ENCODE measurements at regions not wholly inside any gene's neighbourhood (a gene's known extent, or its start where the extent isn't known, plus 50 kb on each side); places are given as distances from the start of the nearest gene placed in this dataset.
"Not testable (repeated sequence)": the region's sequence is repeated elsewhere in the genome, so short reads cannot be mapped to it uniquely, and the experiment has no call there.

DNA sequence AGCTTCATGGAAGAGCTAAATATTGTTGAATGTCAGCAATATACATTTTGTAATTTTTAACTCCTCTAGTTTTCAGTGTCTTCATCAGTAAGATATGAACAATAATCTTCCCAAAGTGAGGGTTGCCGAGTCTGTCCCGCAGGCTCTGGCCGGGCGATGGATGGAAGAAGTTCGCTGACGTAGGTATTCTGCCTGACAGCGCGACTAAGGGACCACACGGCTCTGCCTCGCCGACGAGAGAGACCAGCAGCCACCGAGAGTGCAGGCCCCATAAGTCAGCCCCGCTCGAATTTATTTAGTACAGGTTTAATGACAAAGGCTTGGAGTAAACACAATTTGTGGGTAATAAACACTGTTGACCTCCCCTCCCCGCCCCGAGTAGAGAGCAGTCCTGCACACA, 427.4 kb upstream of the NECTIN3 start:
- no peak for DNase-seq (ENCODE audit: low spot score)
- no peak for ATAC-seq

DNA sequence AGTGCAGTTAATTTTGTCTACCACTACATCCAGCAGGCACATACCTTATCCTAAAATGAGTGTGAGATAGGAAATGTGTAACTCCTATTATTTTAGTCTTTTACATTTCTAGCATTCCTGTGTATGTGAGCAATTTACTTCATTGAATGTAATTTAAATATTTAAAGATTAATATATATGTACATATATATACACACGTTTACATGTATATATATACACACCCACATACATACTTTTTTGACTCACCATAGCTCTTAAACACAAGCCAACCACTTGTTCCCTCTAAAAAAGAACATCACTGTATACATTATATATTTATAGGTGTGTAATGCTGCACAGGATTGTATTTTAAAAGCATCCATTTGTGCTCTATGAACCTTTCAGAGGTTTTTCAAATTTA, 425.6 kb upstream of the NECTIN3 start:
- DNase-seq (ENCODE audit: low spot score) (no peak), ATAC-seq (no peak)

DNA sequence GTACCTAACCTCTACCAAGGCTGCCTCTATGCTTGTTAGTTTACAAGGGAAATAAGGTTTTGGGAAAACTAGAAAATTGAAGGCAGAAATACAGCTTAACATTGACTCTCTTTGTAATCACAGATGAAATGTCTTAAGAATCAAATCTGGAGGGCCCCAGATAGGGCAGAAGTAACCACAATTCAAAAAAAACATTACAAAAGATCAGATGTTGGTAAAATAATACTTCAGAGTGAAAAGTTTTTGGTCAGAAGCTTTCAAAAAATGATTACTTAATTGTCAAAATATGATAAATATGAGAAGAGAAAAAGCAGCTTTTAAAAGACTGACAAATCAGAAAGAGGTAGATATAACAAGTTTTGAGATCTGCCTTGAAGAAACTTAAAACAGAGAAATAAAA, 425.1 kb upstream of the NECTIN3 start:
- no peak for ATAC-seq
- no peak for DNase-seq (ENCODE audit: low spot score)

DNA sequence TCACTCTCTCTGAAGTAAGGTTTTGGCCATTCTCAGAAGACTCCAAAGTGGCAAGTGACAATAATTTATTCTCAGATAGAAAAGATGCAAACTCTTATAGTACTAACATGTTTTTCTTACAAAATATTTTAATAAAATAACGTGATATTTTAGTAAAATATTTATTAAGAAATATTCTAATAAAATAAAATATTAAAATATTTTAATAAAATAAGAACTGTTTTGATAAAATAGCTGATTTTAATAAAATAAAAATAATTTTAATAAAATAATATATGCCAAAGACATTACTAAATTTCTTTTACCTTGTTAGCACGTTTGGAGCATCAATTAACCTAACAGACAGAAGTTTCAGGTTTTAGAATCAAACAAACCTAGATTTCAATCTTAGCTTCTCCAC, 424.0 kb upstream of the NECTIN3 start:
- ATAC-seq (no peak), DNase-seq (ENCODE audit: low spot score) (no peak)

DNA sequence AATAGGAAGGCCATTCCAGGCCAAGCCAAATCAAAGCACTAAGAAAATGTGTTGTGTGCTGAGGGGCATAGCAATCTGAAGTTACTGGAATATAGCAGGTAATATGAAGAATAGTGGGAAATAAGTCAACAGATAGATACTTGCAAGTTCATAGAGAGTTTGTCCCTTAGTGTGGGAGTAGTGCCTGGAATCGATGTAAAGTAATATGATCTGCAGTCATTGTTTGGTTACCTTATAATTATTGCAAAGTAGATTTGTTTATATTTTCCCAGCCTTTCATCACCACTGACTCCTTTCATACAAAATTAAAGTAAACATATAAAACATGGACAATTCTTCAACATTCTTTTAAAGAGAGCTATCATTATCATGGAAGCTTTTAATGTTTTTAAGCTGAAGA, 420.9 kb upstream of the NECTIN3 start:
- no peak for DNase-seq (ENCODE audit: low spot score)
- ATAC-seq: no peak

DNA sequence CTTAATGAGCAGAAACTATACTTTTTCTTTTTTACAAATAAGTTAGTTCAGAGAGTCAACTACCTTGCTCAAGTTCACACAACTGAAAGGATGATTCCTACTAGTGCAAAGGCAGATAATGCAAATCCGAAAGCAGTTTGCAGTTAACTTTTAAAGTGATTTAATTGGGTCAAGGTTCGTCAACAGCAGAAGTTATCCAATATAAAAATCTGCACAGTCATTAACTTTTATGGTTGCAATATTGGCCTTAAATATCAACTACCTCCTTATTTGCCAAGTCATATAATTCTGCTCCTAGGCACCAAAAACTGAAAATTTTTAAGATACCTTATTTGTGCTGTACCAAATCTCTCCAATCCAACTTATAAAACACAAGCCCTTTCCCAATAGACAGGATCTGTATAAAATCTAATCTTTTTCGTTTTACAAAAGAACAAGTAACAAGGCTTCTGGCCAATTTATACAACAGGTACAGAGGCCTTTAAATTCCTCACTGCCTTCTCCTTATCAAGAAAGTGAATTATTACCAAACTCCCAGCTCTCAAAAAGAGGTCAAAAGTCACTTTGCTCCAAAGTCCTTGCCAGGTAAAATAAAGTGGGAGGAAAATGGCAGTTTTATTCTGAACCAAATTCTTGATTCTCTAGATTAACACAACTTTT, 416.6 kb upstream of the NECTIN3 start:
- peak; percentile 88 for ATAC-seq
- no peak for DNase-seq (ENCODE audit: low spot score)

DNA sequence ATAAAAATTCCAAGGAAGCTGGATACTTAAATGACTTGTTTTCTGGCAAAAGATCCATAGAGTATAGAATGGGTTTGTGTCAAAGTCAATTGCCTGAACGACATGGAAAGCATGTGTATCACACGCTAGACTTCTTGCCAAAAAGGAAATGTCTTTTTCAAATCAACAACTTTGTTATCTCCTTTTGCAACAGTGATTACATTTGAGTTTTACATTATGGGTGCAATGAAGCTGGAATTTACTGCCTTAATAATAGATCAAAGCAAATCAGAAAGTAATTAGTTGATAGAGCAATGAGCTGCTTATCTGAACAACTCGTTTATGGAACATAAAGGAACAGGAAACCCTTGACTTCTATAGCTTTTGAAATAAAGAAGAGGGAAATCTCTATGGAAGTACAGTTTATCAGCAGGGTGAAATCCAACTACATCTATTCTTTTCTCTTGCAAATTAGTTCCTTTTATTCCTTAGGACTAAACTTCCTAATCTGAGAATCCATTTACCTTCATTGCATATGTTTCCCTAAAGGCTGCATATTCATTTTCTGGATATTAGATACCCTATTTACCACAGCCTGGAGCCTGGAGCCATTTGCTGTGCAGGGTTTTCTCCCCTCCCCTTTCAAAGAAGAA, 415.1 kb upstream of the NECTIN3 start:
- DNase-seq (ENCODE audit: low spot score) (no peak), ATAC-seq (no peak)

DNA sequence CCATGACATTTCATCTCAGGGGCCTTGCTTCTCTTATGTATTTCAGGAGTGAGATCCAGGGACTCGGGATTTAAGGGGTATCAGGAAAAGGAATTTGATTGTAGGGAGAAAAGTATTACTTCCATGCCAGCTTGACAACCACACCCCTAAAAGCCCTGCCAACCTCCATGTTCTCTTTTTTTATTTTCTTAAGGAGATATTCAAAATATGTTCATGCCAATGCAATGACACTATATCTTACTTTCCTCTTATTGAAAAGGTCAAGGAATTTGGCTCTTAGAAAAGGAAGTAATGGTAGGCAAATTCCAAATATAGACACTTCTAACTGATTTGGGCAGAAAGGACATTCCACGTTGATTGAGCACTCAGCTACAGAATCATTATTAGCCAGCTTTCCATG, 407.5 kb upstream of the NECTIN3 start:
- no peak for DNase-seq (ENCODE audit: low spot score)
- no peak for ATAC-seq

DNA sequence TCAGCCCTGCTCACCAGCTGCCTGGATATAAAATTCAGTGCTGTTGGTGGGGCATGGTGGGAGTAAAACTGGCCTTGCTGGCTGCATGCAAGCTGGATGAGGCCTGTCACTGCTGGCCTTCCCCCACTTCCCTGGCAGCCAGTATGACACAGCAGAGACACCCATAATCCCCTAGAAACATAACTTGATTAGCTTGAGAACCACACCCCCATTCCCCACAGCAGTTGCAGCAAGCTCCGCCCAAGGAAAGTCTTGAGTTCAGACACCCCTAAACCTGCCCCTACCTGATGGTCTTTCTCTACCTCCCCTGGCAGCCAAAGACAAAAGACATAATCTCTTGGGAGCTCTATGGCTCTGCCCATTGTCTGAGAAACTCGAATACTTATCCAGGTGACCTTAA, 405.1 kb upstream of the NECTIN3 start:
- no peak for ATAC-seq

DNA sequence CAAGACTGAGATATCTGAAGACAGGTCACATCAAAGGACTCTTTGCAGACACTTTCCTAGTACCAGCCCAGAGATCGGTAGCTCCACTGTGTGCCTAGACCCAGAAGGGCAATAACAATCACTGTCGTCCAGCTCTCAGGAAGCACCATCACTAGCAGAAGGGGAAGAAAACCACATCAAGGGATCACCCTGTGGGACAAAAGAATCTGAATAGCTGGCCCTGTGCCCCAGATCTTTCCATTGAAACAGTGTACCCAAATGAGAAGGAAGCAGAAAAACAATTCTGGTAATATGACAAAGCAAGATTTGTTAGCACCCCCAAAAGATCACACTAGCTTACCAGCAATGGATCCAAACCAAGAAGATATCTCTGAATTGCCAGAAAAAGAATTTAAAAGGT, 404.4 kb upstream of the NECTIN3 start:
- DNase-seq (ENCODE audit: low spot score) (no peak), ATAC-seq (no peak)

More for the DNA sequence above, 405.1 kb upstream of the NECTIN3 start:
- DNase-seq (ENCODE audit: low spot score): no peak

DNA sequence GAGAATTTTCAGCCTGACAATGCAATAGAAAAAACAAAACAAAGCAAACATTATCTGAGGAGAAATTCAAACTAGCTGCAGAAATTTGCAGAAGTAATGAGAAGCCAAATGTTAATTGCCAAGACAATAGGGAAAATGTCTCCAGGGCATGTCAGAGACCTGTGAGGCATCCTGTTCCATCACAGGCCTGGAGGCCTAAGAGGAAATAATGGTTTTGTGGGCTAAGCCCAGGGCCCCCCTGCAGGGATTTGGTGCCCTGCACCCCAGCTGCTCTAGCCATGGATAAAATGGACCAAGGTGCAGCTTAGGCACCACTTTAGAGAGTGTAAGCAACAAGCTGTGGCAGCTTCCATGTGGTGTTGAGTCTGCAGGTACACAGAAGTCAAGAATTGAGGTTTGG, 401.2 kb upstream of the NECTIN3 start:
- DNase-seq (ENCODE audit: low spot score) (no peak), ATAC-seq (no peak)

DNA sequence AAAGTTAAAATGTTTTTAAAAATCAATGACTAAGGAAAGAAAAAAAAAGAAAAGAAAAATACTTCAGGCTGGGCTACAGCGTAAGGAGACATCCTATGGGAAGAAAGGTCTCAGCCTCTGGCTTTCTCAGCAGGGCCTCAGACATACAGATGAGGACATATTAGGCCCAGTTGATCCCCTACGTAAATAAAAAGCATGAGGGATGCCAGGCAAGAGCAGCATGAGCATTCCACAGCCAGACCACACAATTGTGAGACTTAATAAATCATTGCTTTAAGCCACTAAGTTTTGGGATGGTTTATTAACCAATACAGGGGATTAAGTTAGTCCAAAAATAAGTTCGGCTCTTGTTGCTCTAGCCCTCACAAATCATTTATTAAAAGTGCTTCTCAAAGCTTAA, 394.1 kb upstream of the NECTIN3 start:
- ATAC-seq (no peak), DNase-seq (ENCODE audit: low spot score) (no peak)

DNA sequence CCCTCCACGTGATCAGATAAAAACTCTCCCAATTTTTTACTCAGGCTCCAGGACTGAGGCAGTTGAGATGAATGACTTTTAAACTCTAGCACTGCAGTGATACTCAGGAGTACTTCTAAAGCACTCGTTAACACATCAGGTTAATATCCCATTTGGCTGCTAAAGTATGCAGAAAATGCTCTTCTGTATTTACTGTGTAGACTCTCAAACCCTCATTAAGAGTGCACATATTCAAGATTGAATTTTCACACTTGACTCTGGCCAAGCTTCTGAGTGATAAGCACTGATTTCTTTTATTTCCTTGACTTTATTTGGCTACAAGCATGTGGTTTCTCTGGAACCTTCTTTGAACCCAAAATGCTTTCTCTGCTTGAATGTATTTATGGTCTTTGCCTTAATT, 392.3 kb upstream of the NECTIN3 start:
- DNase-seq (ENCODE audit: low spot score): no peak
- ATAC-seq: no peak

DNA sequence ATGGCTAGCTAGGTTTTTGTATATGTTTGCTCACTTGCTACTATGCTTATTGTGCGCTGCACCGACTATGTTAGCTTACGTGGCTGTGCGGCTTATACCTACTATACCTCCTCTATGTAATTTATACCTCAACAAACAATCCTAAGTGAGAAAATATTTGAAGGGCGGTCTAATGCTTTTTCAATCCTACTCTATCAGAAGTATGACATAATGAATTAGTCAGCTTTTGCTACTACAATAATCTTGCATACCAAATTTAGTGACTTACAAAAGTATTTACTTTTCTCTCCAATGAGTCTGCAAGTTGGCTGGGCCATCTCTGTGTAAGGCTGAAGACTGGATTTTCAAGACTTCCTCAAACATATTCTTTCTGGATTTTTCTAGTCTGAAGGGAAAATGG, 391.2 kb upstream of the NECTIN3 start:
- DNase-seq (ENCODE audit: low spot score) (no peak), ATAC-seq (no peak)

DNA sequence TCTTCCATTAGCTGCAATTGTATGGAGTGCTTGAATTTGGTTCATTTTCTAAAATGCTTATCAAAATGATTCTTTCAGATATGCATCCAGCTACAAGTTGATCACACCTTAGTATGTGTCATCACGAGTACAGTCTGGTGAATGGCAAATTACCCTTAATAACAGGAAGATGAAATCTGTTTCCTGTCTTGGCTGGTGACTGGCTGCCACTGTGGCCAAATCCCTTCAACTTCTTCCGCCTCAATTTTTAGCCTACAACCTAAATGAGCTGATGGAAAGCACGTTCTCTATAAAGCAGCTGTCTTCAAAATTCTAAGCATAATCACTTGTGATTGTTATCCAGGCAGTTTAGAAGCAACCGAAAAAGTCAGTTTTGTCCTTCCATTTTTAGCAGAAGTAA, 387.1 kb upstream of the NECTIN3 start:
- ATAC-seq (no peak), DNase-seq (ENCODE audit: low spot score) (no peak)

DNA sequence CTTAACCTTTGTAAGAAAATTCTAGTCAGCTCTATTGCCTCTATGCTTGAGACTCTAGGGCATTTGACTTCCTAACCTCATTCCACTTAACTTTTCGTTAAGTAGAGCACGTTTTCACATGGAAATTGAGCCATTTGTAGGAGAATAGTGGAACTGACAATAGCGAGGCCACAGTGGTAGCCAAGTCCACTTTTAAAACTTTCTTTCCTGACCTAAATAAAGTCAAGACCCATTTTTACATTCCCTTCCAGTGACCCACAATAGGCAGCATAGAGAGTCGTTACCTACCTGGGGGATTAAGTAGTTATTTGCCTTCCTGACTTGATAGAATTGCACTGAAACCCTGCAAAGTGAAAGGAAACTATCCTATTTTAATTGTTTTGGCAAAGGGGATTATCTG, 386.0 kb upstream of the NECTIN3 start:
- no peak for ATAC-seq
- DNase-seq (ENCODE audit: low spot score): no peak

DNA sequence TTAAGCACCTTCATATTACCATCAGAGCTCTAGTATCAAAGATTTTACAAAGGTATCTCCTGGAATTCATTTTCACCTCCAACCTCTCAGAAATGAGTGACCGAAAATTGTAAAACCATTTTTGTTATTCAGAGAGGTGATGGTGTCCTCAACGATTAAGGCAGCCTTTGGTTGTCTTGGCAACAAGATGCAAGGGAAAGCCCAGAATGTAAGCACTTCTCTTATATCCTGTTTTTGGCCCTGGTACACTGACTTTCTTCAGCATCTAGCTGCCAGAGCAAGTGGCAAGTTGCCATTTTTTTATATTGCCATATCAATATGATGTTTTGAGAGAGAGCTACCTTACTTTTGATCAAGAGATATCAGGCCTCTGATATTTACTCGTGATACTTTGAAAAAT, 384.9 kb upstream of the NECTIN3 start:
- DNase-seq (ENCODE audit: low spot score) (no peak), ATAC-seq (no peak)

DNA sequence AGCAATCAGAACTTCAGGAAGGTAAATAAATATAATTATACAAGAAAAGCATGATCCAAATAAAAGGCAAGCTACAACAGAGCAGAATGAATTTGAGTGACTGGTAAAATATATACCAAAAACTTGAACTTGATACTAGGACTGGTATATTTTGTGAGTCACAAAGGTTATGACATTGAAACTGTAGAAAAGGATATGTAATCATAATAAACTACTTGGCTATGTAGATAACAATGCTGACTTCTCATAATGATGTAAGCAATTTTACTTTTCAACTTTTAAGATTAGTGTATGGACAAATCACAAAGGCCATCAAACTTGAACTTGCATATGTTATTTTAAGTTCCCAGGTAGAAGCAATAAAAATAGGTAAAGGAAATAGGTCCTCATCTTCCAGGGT, 384.5 kb upstream of the NECTIN3 start:
- DNase-seq (ENCODE audit: low spot score): no peak
- no peak for ATAC-seq

DNA sequence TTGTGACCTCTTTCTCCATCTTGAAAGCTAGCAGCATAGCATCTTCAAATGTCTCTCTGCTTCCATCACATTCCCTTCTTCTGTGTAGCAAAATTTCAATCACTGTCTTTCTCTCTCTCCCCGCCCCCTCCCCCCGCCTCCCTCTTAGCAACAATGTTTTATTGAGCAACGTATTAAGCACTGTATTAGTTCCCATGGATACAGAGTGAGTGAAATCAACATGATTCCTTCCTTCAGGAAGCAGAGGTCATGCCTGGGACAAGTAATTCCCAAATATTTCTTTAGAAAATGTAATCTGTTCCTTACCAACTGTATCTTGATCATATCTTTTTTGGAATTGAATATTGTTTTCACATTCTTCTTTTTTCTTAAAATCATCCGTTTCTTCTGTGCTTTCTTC, 373.7 kb upstream of the NECTIN3 start:
- DNase-seq (ENCODE audit: low spot score): no peak
- no peak for ATAC-seq

DNA sequence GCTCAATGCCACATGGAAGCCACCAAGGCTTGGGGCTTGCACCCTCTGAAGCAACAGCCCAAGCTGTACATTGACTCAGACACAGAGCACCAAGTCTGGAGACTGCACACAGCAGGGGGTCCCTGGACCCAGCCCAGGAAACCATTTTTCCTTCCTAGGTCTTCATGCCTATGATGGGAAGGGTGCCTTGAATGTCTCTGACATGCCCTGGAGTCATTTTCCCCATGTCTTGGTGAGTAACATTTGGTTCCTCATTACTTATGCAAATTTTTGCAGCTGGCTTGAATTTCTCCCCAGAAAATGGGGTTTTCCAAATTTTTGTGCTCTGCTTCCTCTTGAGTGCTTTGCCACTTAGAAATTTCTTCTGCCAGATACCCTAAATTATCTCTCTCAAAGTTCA, 367.3 kb upstream of the NECTIN3 start:
- ATAC-seq; DNase-seq (ENCODE audit: low spot score): not testable (repeated sequence)

DNA sequence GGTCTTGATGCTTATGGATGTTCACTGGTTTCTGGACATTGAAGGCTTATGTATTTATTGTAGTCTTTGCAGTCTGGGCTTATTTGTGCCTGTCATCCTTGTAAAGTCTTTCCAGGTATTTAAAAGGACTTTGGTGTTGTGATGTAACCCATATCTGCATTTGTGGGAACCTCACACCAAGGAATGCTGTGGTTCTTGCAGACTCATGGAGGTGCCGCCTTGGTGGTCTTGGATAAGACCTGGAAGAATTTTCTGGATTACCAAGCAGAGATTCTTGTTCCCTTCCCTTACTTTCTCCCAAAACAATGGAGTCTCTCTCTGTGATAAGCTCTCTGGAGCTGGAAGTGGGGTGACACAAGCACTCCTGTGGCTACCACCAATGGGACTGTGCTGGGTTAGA, 363.5 kb upstream of the NECTIN3 start:
- DNase-seq (ENCODE audit: low spot score): no peak

DNA sequence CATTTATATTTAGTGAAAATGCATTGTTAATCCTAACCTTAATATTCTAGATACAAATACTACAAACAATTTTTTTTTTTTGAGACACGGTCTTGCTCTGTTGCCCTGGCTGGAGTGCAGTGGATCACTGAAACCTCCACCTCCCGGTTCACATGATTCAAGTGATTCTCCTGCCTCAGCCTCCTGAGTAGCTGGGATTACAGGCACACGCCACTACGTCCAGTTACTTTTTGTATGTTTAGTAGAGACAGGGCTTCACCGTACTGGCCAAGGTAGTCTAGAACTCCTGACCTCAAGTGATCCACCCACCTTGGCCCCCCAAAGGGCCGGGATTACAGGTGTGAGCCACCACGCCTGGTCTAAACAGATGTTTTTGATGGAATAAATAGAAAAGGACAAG, 361.5 kb upstream of the NECTIN3 start:
- peak; percentile 50 for ATAC-seq

More for the DNA sequence above, 363.5 kb upstream of the NECTIN3 start:
- ATAC-seq: peak; percentile 22

DNA sequence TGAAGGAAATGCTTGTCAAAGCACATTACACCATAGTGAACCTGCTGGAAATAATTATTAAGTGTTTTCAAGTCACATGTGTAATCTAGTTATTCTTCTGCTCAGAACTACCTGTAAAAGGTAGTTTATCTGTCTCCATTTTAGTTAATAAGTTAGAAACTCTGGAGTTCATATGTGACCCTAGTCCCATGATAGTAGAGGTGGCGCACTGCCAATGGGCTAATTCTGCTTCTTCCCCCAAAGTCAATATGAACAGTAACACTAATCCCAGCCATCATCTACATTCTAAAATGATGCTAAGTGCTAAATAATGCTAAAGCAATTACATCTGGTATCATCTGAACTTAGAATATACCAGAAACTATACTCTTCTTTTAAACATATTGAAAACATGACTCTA, 361.0 kb upstream of the NECTIN3 start:
- ATAC-seq (peak; percentile 82), DNase-seq (ENCODE audit: low spot score) (peak; percentile 80)

More for the DNA sequence above, 361.5 kb upstream of the NECTIN3 start:
- DNase-seq (ENCODE audit: low spot score): no peak

Measured in left lobe of liver (tissue), 2 donors.